Panc1 (cell line): ENCODE measurements at regions not wholly inside any gene's neighbourhood (a gene's known extent, or its start where the extent isn't known, plus 50 kb on each side); places are given as distances from the start of the nearest gene placed in this dataset.

ENCODE experiments used
- ATAC-seq: fragments of 200-7000 bp; cut with Tn5 transposase; 2 replicates; pipeline ENCODE4 v1.9.1; 2020; ENCODE audit warnings: mild to moderate bottlenecking, moderate library complexity
- BruUV-seq: library from RNA; stranded (reverse); fragments of 400-500 nt; replicated peaks from 2 replicates; lab custom pipeline; 2021; lab: Mats Ljungman, UMichigan
- CTCF ChIA-PET: fragments of 300-600 bp; sonication (Branson Sonifier 250); formaldehyde crosslinking; loops from one replicate; lab custom pipeline; 2022; ENCODE audit warnings: antibody characterized with exemption; lab: Charles Lee
- POLR2A ChIA-PET: fragments of 300-600 bp; sonication (Branson Sonifier 250); formaldehyde crosslinking; loops from one replicate; lab custom pipeline; 2022; ENCODE audit warnings: antibody characterized with exemption; lab: Charles Lee
- DNase-seq: peaks from one replicate; pipeline ENCODE4 v3.0.0-alpha.2; 2010; ENCODE audit warnings: low read depth, low spot score
- H3K27ac ChIP-seq: 2 replicates; pipeline ENCODE4 v1.5.1; 2011; ENCODE audit warnings: mild to moderate bottlenecking, low read length, inconsistent platforms
- H3K27me3 ChIP-seq: fragments of 200-500 bp; sonication (Bioruptor generic); 2 replicates; pipeline ENCODE4 v1.6.0; 2014; ENCODE audit warnings: low read length, inconsistent platforms; ENCODE audit not compliant: control insufficient read depth, insufficient read depth
- H3K36me3 ChIP-seq: fragments of 200-500 bp; sonication (Bioruptor generic); 2 replicates; pipeline ENCODE4 v1.5.1; 2014; ENCODE audit warnings: inconsistent platforms, mild to moderate bottlenecking, low read length, moderate library complexity; ENCODE audit not compliant: control insufficient read depth, insufficient read depth
- H3K4me1 ChIP-seq: 2 replicates; pipeline ENCODE4 v1.5.1; 2011; ENCODE audit warnings: inconsistent platforms, mild to moderate bottlenecking, low read length, moderate library complexity; ENCODE audit not compliant: control insufficient read depth, insufficient read depth
- H3K4me3 ChIP-seq, 2 experiments: 2 replicates each; pipeline ENCODE4 v1.5.1; 2011 to 2012; ENCODE audit warnings: low read depth in 2 of 2, low read length in 2 of 2, mild to moderate bottlenecking in 2 of 2, inconsistent platforms in 1 of 2, moderate library complexity in 1 of 2
- H3K9me3 ChIP-seq: fragments of 200-500 bp; sonication (Bioruptor generic); 2 replicates; pipeline ENCODE4 v1.5.1; 2014; ENCODE audit warnings: low read depth, mild to moderate bottlenecking, inconsistent platforms, low read length, moderate library complexity; ENCODE audit not compliant: control insufficient read depth, insufficient read depth
- POLR2AphosphoS5 ChIP-seq: IDR thresholded peaks from 2 replicates; pipeline ENCODE4 v1.6.1; 2012; ENCODE audit warnings: mild to moderate bottlenecking, low read depth, low read length, moderate library complexity
- REST ChIP-seq, 2 experiments: IDR thresholded peaks; 2 replicates each; pipeline ENCODE4 v1.6.1; 2011 to 2012; ENCODE audit warnings: low read depth in 2 of 2, control low read depth in 1 of 2, low read length in 1 of 2, mild to moderate bottlenecking in 1 of 2, moderate library complexity in 1 of 2; ENCODE audit not compliant: insufficient read depth in 1 of 2
- SIN3A ChIP-seq: IDR thresholded peaks from 2 replicates; pipeline ENCODE4 v1.6.1; 2012; ENCODE audit warnings: low read depth, mild to moderate bottlenecking, low read length, moderate library complexity, borderline replicate concordance; ENCODE audit not compliant: insufficient read depth
- TCF7L2 ChIP-seq: IDR thresholded peaks from 2 replicates; pipeline ENCODE4 v1.6.1; 2011; ENCODE audit warnings: mild to moderate bottlenecking, low read depth, low read length, inconsistent platforms
- in situ Hi-C: cut with HindIII; loops from 2 replicates; pipeline ENCODE4 v1.10.0; 2016; ENCODE audit warnings: low sequenced_read_pairs, low pct_unique_long_range_greater_than_20kb
- intact Hi-C: fragments of 100-400 bp; cut with micrococcal nuclease; formaldehyde crosslinking; loops from one replicate; pipeline ENCODE4 v1.10.0; 2022; ENCODE audit not compliant: unreplicated experiment
- TF ChIP-seq, protein P1 (sequence below): fragments of 450-650 bp; IDR thresholded peaks from 2 replicates; pipeline ENCODE4 v1.5.1; 2017; ENCODE audit warnings: mild to moderate bottlenecking

DNA sequence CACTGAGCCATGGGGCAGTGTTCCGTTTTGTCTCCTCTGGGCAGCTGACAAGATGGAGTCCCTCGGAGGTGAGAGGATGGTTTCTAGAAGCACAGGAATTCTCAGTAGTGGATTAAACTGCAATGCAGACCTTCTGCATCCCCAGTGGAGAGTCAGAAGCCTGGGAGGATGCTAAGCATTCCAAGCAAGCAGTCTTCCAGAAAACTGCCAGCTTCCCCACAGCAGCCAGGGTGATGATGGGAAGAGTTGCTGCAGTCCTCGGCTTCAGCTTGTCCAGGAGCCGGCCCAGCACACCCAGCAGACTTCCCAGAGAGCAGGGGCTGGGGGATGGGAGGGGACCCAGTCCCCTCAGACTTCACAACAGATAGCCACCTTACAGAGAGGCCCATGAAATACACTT lies 163.6 kb downstream of the LY86 start:
- peaks cover 12% of the 10 kb centered on the region; the same call in 1 of the 2 replicates for H3K4me1 ChIP-seq
- intact Hi-C loops: no loop called here
- ATAC-seq (no peak), DNase-seq (no peak)
- H3K27ac ChIP-seq: no peak overlapping the region
- H3K36me3 ChIP-seq: no peaks in the 10 kb centered on the region
- H3K4me3 ChIP-seq: no peak overlapping the region
- TF ChIP-seq SIN3A: no peak
- TF ChIP-seq TCF7L2: no peak
- no peak for TF ChIP-seq POLR2AphosphoS5
- no peak for TF ChIP-seq REST (IDR thresholded peaks at IDR 0.05; ENCODE audit: insufficient read depth in 1 of 2, low read depth in 2 of 2, low read length in 1 of 2)
- TF ChIP-seq, protein P1, sequence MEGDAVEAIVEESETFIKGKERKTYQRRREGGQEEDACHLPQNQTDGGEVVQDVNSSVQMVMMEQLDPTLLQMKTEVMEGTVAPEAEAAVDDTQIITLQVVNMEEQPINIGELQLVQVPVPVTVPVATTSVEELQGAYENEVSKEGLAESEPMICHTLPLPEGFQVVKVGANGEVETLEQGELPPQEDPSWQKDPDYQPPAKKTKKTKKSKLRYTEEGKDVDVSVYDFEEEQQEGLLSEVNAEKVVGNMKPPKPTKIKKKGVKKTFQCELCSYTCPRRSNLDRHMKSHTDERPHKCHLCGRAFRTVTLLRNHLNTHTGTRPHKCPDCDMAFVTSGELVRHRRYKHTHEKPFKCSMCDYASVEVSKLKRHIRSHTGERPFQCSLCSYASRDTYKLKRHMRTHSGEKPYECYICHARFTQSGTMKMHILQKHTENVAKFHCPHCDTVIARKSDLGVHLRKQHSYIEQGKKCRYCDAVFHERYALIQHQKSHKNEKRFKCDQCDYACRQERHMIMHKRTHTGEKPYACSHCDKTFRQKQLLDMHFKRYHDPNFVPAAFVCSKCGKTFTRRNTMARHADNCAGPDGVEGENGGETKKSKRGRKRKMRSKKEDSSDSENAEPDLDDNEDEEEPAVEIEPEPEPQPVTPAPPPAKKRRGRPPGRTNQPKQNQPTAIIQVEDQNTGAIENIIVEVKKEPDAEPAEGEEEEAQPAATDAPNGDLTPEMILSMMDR: no peak
- no TSS peak for BruUV-seq
- CTCF ChIA-PET: no interaction called here
- POLR2A ChIA-PET: no interaction called here
- no peaks in the 10 kb centered on the region for H3K27me3 ChIP-seq
- in situ Hi-C loops: no loop called here
- no peaks in the 10 kb centered on the region for H3K9me3 ChIP-seq

GRCh38 chr6:6753301-6753700 lies 164.8 kb downstream of the LY86 start:
- DNase-seq: no peak
- ATAC-seq: no peak
- intact Hi-C loops: no loop called here
- in situ Hi-C loops: no loop called here
- H3K27me3 ChIP-seq: no peaks in the 10 kb centered on the region
- POLR2A ChIA-PET: no interaction called here
- H3K4me1 ChIP-seq: peaks cover 12% of the 10 kb centered on the region; the same call in 1 of the 2 replicates
- BruUV-seq: no TSS peak
- TF ChIP-seq, protein P1: no peak
- TF ChIP-seq POLR2AphosphoS5: no peak
- TF ChIP-seq TCF7L2: no peak
- no peak for TF ChIP-seq REST (IDR thresholded peaks at IDR 0.05; ENCODE audit: insufficient read depth in 1 of 2, low read depth in 2 of 2, low read length in 1 of 2)
- TF ChIP-seq SIN3A: no peak
- CTCF ChIA-PET: no interaction called here
- H3K4me3 ChIP-seq: no peak overlapping the region
- H3K36me3 ChIP-seq: no peaks in the 10 kb centered on the region
- H3K9me3 ChIP-seq: no peaks in the 10 kb centered on the region
- H3K27ac ChIP-seq: no peak overlapping the region
